K562 (cell line): ENCODE measurements at regions not wholly inside any gene's neighbourhood (a gene's known extent, or its start where the extent isn't known, plus 50 kb on each side); places are given as distances from the start of the nearest gene placed in this dataset.
A peak's percentile ranks its signal among the peaks of the same experiment; 100 is the strongest.

Experiments used
- ATAC-seq: fragments of 200-7000 bp; cut with Tn5 transposase; 3 replicates; pipeline ENCODE4 v1.9.1; 2020; ENCODE audit warnings: moderate library complexity
- BruUV-seq: library from RNA; stranded (reverse); fragments of 400-500 nt; replicated peaks from 2 replicates; lab custom pipeline; 2021; lab: Mats Ljungman, UMichigan
- CTCF ChIA-PET: fragments of 300-600 bp; formaldehyde crosslinking; extraction: SDS; loops from one replicate; lab custom pipeline; 2021; ENCODE audit warnings: low intra/inter-chr PET ratio; lab: Yijun Ruan, JAX
- POLR2A ChIA-PET: fragments of 300-600, 350-650 bp; sonication (Branson Sonifier 250); formaldehyde crosslinking; extraction: SDS; loops from one replicate; lab custom pipeline; 2021; ENCODE audit warnings: antibody characterized with exemption, inconsistent platforms; lab: Yijun Ruan, JAX
- DNase-seq, 4 experiments: peaks; one replicate each; pipeline versions ENCODE4 v3.0.0 to v3.0.0-alpha.2; 2011 to 2018; ENCODE audit warnings: low spot score in 3 of 4, mixed read lengths in 3 of 4; ENCODE audit errors: extremely low read depth in 1 of 4
- FAIRE-seq: peaks from 2 replicates; lab custom pipeline; 2011; peaks lifted over from hg19 to GRCh38; lab: Jason Lieb, UNC
- H2AFZ ChIP-seq: 2 replicates; pipeline ENCODE4 v1.6.0; 2011; ENCODE audit warnings: low read depth, low read length, control low read depth, inconsistent platforms
- H3K27ac ChIP-seq: fragments of 200-600 bp; 3 replicates; pipeline ENCODE4 v1.8.0; 2011; ENCODE audit warnings: low read depth, mild to moderate bottlenecking, control low read depth, inconsistent platforms, low read length, moderate library complexity, mixed read lengths; ENCODE audit errors: extremely low read depth
- H3K27me3 ChIP-seq, 2 experiments: fragments of 300-600 bp in 1 of 2; 2 replicates in 1 of 2; 3 replicates in 1 of 2; pipeline versions ENCODE4 v1.6.0 to v1.8.0; 2011; ENCODE audit warnings: inconsistent platforms in 2 of 2, low read length in 2 of 2, mild to moderate bottlenecking in 1 of 2, mixed read lengths in 1 of 2, moderate library complexity in 1 of 2; ENCODE audit not compliant: control insufficient read depth in 2 of 2, insufficient read depth in 2 of 2
- H3K36me3 ChIP-seq: fragments of 300-600 bp; 3 replicates; pipeline ENCODE4 v1.8.0; 2011; ENCODE audit warnings: mild to moderate bottlenecking, low read length, inconsistent platforms; ENCODE audit not compliant: control insufficient read depth, insufficient read depth
- H3K4me1 ChIP-seq, 2 experiments: fragments of 200-600 bp in 1 of 2; replicated peaks in 1 of 2; 2 replicates in 1 of 2; 3 replicates in 1 of 2; pipeline versions ENCODE4 v1.5.1 to v1.8.0; 2011; ENCODE audit warnings: inconsistent platforms in 2 of 2, low read length in 2 of 2, mild to moderate bottlenecking in 1 of 2, mixed read lengths in 1 of 2, moderate library complexity in 1 of 2; ENCODE audit not compliant: control insufficient read depth in 2 of 2, insufficient read depth in 2 of 2
- H3K4me2 ChIP-seq: 2 replicates; pipeline ENCODE4 v1.6.1; 2011; ENCODE audit warnings: low read length, control low read depth, inconsistent platforms, mixed read lengths; ENCODE audit not compliant: insufficient read depth
- H3K4me3 ChIP-seq: fragments of 200-600 bp; sonication (generic), shearing (Covaris generic); 2 replicates; pipeline ENCODE4 v1.5.1; 2016; ENCODE audit warnings: control low read depth, inconsistent platforms
- H3K79me2 ChIP-seq: fragments of 200-600 bp; 3 replicates; pipeline ENCODE4 v1.8.0; 2011; ENCODE audit warnings: low read length, inconsistent platforms; ENCODE audit not compliant: control insufficient read depth, insufficient read depth
- H3K9ac ChIP-seq, 2 experiments: 2 replicates each; pipeline versions ENCODE4 v1.6.0 to v1.6.1; 2011; ENCODE audit warnings: low read depth in 2 of 2, low read length in 2 of 2, control low read depth in 1 of 2, inconsistent platforms in 1 of 2, mild to moderate bottlenecking in 1 of 2, mixed read lengths in 1 of 2; ENCODE audit not compliant: insufficient read depth in 1 of 2
- H3K9me1 ChIP-seq: one replicate; pipeline ENCODE4 v1.6.0; 2011; ENCODE audit warnings: inconsistent platforms, mild to moderate bottlenecking, low read length, moderate library complexity; ENCODE audit not compliant: control insufficient read depth, insufficient read depth
- H3K9me3 ChIP-seq: replicated peaks from 2 replicates; pipeline ENCODE4 v1.5.1; 2011; ENCODE audit warnings: low read depth, low read length, inconsistent platforms; ENCODE audit not compliant: control insufficient read depth, insufficient read depth
- H4K20me1 ChIP-seq: replicated peaks from 2 replicates; pipeline ENCODE4 v1.6.1; 2011; ENCODE audit warnings: low read length, inconsistent platforms, mixed read lengths; ENCODE audit not compliant: control insufficient read depth, insufficient read depth
- ESRRA ChIP-seq: fragments of 450-650 bp; IDR thresholded peaks from 2 replicates; pipeline ENCODE4 v1.6.1; 2014; ENCODE audit warnings: low read depth, mild to moderate bottlenecking, moderate library complexity, borderline replicate concordance
- GATAD2B ChIP-seq: fragments of 450-650 bp; IDR thresholded peaks from 2 replicates; pipeline ENCODE4 v1.6.1; 2017; ENCODE audit warnings: mild to moderate bottlenecking, borderline replicate concordance
- MCM2 ChIP-seq: fragments of 450-650 bp; IDR thresholded peaks from 2 replicates; pipeline ENCODE4 v1.6.1; 2017; ENCODE audit warnings: low read depth, mild to moderate bottlenecking
- ZNF431 ChIP-seq: sonication (generic); formaldehyde crosslinking; IDR thresholded peaks from 2 replicates; pipeline ENCODE4 v1.8.0; 2022; ENCODE audit warnings: mild to moderate bottlenecking, missing genetic modification reagents
- WGBS: fragments of 100-300 bp; shearing (Covaris generic); methylation state at CpG from one replicate; pipeline ENCODE4 v1.1.6; 2016; ENCODE audit warnings: low coverage, mixed read lengths; ENCODE audit not compliant: insufficient coverage; ENCODE audit errors: missing lambda C conversion rate; 5-methylcytosine and 5-hydroxymethylcytosine counted together
- in situ Hi-C: fragments of 300-500 bp; cut with MboI; formaldehyde crosslinking; loops from 4 replicates; pipeline ENCODE4 v1.15.0; 2018; ENCODE audit warnings: inconsistent platforms, mixed read lengths
- intact Hi-C: fragments of 100-400 bp; cut with micrococcal nuclease; formaldehyde crosslinking; loops from 2 replicates; pipeline ENCODE4 v1.14.2; 2022
- TF ChIP-seq, protein P1 (sequence below), 3 experiments: IDR thresholded peaks in 2 of 3; conservative IDR thresholded peaks in 1 of 3; 2 replicates each; pipeline ENCODE4 v1.5.1; 2011 to 2012; ENCODE audit warnings: low read length in 3 of 3, mild to moderate bottlenecking in 3 of 3, control low read depth in 2 of 3, improper control_type of control experiment in 1 of 3, inconsistent platforms in 1 of 3, low read depth in 1 of 3, mixed read lengths in 1 of 3, moderate library complexity in 1 of 3; ENCODE audit not compliant: insufficient read depth in 2 of 3
- TF ChIP-seq, protein P2 (sequence below): sonication (generic); formaldehyde crosslinking; IDR thresholded peaks from 2 replicates; pipeline ENCODE4 v1.9.0; 2022; ENCODE audit warnings: mild to moderate bottlenecking, missing genetic modification reagents

DNA sequence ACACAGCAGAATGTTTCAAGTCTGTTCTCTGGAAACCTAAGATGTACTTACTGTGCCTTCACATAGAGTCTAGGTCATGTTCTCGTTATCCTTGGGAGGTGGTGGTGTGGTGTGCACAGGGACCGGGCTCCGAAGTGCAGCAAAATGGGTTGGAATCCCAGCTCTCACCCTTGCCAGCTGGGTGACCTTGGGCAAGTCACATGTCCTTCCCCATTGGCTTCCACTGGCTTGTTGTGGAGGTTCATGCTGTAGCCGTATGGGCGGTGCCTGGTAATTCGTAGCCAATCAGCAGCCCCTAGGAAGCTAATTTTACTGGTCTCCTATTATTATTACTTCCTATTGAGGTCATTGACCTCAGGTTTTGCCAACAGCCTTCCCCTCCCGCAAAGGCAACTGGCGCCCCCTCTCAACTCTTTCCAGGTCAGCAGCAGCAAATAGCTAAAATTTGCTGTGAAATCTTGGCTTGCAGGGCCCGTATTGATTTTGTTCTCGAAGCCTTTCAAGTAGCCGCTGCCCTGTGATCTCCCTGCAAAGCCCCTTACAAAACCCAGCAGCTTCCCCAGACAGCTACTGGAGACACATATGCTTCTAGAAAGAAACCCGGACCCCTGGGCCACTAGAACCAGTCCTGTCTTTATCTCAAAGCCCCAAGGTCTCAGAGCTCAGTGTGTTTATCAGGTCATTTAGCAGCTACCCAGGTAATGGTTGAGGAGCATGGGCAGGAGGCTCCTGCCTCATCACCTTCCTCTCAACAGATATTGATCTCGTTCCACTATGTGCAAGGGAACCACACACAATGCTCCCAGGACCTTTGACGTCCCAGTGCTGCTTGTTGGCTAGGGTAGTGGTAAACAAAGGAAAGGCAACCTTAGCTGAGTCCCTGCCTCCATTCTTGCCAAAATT, 66.5 kb upstream of the SLC1A4 start:
- ChIA-PET CTCF (interaction anchor here (0.5 kb wide), 1 partner anchor 222 kb away, joined by 3 read pairs; no protein-coding TSS in a partner anchor), POLR2A (interaction anchor here (0.8 to 1.1 kb wide), 3 partner anchors 15 to 84 kb away, joined by 3 to 4 read pairs (median 3); no protein-coding TSS in a partner anchor)
- no peak for TF ChIP-seq ZNF431 (CRISPR knock-in tag)
- TF ChIP-seq, protein P1, sequence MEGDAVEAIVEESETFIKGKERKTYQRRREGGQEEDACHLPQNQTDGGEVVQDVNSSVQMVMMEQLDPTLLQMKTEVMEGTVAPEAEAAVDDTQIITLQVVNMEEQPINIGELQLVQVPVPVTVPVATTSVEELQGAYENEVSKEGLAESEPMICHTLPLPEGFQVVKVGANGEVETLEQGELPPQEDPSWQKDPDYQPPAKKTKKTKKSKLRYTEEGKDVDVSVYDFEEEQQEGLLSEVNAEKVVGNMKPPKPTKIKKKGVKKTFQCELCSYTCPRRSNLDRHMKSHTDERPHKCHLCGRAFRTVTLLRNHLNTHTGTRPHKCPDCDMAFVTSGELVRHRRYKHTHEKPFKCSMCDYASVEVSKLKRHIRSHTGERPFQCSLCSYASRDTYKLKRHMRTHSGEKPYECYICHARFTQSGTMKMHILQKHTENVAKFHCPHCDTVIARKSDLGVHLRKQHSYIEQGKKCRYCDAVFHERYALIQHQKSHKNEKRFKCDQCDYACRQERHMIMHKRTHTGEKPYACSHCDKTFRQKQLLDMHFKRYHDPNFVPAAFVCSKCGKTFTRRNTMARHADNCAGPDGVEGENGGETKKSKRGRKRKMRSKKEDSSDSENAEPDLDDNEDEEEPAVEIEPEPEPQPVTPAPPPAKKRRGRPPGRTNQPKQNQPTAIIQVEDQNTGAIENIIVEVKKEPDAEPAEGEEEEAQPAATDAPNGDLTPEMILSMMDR (IDR thresholded peaks at IDR 0.05 in 2 of 3, conservative IDR thresholded peaks at IDR 0.05 in 1 of 3; ENCODE audit: insufficient read depth in 2 of 3, low read depth in 1 of 3, low read length in 3 of 3): peak; percentile 18 to 29 (median 29); a peak in 1 of 6 replicates
- TF ChIP-seq ESRRA: peak; percentile 43; the same call in 1 of the 2 replicates
- no peak for TF ChIP-seq GATAD2B
- no peak for TF ChIP-seq MCM2
- TF ChIP-seq, protein P2, sequence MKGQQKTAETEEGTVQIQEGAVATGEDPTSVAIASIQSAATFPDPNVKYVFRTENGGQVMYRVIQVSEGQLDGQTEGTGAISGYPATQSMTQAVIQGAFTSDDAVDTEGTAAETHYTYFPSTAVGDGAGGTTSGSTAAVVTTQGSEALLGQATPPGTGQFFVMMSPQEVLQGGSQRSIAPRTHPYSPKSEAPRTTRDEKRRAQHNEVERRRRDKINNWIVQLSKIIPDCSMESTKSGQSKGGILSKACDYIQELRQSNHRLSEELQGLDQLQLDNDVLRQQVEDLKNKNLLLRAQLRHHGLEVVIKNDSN: no peak

More for the DNA sequence above, 66.5 kb upstream of the SLC1A4 start:
- no peak for FAIRE-seq
- Histone ChIP-seq H3K27ac (no peak overlapping the region), H3K79me2 (no peaks in the 10 kb centered on the region), H3K36me3 (no peaks in the 10 kb centered on the region), H3K27me3 (no peaks in the 10 kb centered on the region), H3K9me3 (no peaks in the 10 kb centered on the region), H3K4me3 (no peak overlapping the region), H2AFZ (peak overlapping the region; percentile 50; the same call in 1 of the 2 replicates), H3K9me1 (no peaks in the 10 kb centered on the region), H3K9ac (peak overlapping the region in 1 of 2 experiments; percentile 27; a peak in 1 of 4 replicates), H4K20me1 (no peaks in the 10 kb centered on the region), H3K4me1 (peaks cover 0 to 6% of the 10 kb centered on the region in 2 experiments; a peak in 3 of 5 replicates), H3K4me2 (no peak overlapping the region)
- no peak for DNase-seq
- no TSS peak for BruUV-seq
- in situ Hi-C loops: loop anchor here (25.0 kb wide), 1 partner anchor 240 kb away; no protein-coding TSS in a partner anchor
- 43% methylated on average over 14 of the region's 14 CpGs for WGBS
- intact Hi-C loops: no loop called here
- ATAC-seq: peak; percentile 28; the same call in 2 of the 3 replicates
